ENCODE measurements at regions not wholly inside any gene's neighbourhood (a gene's known extent, or its start where the extent isn't known, plus 50 kb on each side); places are given as distances from the start of the nearest gene placed in this dataset.

- TF ChIP-seq SFPQ (IDR thresholded peaks at IDR 0.05; ENCODE audit: low read depth, low read length) (no peak), PHF8 (IDR thresholded peaks at IDR 0.05; ENCODE audit: borderline replicate concordance, low read length) (no peak), ZKSCAN1 (IDR thresholded peaks at IDR 0.05; ENCODE audit: low read depth, low read length) (no peak), XRCC3 (IDR thresholded peaks at IDR 0.05) (no peak), ID3 (CRISPR knock-in tag; IDR thresholded peaks at IDR 0.05) (no peak), ID3 (tag; IDR thresholded peaks at IDR 0.05) (no peak), MGA (IDR thresholded peaks at IDR 0.05) (no peak), ZNF551 (CRISPR knock-in tag; IDR thresholded peaks at IDR 0.05) (no peak), SPI1 (IDR thresholded peaks at IDR 0.05; ENCODE audit: borderline replicate concordance, low read depth, low read length) (no peak), PURB (CRISPR knock-in tag; IDR thresholded peaks at IDR 0.05; ENCODE audit: low read depth) (no peak)
Measured at GRCh38 chr1:198003468-198003867, 86.3 kb downstream of the LHX9 start (continued).

All from K562 (cell line).